ENCODE measurements at regions not wholly inside any gene's neighbourhood (a gene's known extent, or its start where the extent isn't known, plus 50 kb on each side); places are given as distances from the start of the nearest gene placed in this dataset.

DNA sequence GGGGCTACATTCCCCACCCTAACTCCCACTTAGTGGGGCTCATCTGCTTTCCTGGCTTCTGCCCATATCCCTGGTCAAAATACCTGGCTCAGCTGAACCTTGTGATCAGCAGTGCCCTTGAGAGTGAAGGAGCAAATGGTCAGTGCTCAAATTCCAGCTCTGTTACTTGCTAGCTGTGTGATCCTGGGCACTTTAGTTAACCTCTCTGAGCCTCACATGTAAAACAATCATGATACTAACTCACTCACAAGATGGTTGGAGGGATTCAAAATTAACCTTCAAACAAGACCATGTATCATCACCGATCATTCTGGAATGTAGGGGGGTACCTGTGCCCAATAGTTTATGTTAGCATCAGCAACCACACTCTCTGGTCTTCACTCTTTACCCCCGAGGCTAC is 325.6 kb upstream of the TLE3 start:
- TF ChIP-seq SIN3A (IDR thresholded peaks at IDR 0.05; ENCODE audit: borderline replicate concordance, insufficient read depth, low read length) (no peak), FOXP2 (optimal IDR thresholded peaks at IDR 0.05; ENCODE audit: borderline replicate concordance, extremely low read depth, extremely low read length, insufficient read depth) (no peak), TAF1 (IDR thresholded peaks at IDR 0.05; ENCODE audit: borderline replicate concordance, insufficient read depth, low read length) (no peak), POLR2AphosphoS5 (IDR thresholded peaks at IDR 0.05; ENCODE audit: low read depth, low read length) (no peak)
- TF ChIP-seq, protein P1, sequence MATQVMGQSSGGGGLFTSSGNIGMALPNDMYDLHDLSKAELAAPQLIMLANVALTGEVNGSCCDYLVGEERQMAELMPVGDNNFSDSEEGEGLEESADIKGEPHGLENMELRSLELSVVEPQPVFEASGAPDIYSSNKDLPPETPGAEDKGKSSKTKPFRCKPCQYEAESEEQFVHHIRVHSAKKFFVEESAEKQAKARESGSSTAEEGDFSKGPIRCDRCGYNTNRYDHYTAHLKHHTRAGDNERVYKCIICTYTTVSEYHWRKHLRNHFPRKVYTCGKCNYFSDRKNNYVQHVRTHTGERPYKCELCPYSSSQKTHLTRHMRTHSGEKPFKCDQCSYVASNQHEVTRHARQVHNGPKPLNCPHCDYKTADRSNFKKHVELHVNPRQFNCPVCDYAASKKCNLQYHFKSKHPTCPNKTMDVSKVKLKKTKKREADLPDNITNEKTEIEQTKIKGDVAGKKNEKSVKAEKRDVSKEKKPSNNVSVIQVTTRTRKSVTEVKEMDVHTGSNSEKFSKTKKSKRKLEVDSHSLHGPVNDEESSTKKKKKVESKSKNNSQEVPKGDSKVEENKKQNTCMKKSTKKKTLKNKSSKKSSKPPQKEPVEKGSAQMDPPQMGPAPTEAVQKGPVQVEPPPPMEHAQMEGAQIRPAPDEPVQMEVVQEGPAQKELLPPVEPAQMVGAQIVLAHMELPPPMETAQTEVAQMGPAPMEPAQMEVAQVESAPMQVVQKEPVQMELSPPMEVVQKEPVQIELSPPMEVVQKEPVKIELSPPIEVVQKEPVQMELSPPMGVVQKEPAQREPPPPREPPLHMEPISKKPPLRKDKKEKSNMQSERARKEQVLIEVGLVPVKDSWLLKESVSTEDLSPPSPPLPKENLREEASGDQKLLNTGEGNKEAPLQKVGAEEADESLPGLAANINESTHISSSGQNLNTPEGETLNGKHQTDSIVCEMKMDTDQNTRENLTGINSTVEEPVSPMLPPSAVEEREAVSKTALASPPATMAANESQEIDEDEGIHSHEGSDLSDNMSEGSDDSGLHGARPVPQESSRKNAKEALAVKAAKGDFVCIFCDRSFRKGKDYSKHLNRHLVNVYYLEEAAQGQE (IDR thresholded peaks at IDR 0.05; ENCODE audit: insufficient read depth in 1 of 2, low read depth in 2 of 2, low read length in 2 of 2) = no peak

DNA sequence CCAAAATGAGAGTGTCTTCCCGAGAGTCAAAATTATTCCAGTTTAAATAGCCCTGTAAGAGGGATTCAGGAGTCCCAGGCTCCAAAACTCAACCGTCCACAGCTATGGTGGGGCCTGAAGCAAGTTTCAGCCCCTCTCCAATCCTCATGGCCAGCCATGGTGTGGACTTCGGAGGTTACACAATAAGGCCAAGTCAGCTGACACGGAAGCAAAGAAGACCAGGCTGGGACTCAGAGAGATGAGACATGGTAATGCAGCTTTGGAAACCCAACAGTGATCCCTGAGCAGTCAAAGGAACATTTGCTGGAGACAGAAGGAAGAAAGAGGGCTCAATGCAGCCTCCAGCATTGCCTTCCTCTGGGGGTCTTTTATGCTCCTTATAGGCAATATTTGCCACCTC is 324.6 kb upstream of the TLE3 start:
- TF ChIP-seq FOXP2 (optimal IDR thresholded peaks at IDR 0.05; ENCODE audit: borderline replicate concordance, extremely low read depth, extremely low read length, insufficient read depth) (no peak), POLR2AphosphoS5 (IDR thresholded peaks at IDR 0.05; ENCODE audit: low read depth, low read length) (no peak), SIN3A (IDR thresholded peaks at IDR 0.05; ENCODE audit: borderline replicate concordance, insufficient read depth, low read length) (no peak), TAF1 (IDR thresholded peaks at IDR 0.05; ENCODE audit: borderline replicate concordance, insufficient read depth, low read length) (no peak)
- TF ChIP-seq, protein P1 (IDR thresholded peaks at IDR 0.05; ENCODE audit: insufficient read depth in 1 of 2, low read depth in 2 of 2, low read length in 2 of 2) = no peak

DNA sequence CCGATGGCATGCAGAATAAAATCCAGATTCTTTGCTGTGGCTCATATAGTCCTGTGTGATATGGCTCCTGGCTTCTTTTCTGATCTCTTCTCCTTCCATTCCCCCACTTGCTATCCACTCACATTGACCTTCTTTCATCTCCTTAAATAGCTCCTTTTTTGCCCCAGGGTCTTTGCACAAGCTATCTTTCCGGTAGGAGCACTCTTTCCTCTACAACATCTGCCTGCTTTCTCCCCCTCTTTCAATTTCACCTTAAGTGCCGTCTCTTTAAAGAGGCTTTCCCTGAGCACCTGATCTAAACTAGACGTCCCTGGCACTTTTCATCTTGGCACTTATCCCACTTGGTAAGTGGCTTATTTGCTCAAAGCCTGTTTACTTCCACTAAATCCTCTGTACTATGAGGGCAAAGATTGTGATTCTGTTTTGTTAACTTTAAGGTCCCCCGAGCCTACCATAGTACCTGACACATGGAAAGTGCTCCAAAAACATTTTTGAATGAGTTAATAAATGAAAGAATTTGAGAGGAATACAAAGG is 323.3 kb upstream of the TLE3 start:
- TF ChIP-seq SIN3A (IDR thresholded peaks at IDR 0.05; ENCODE audit: borderline replicate concordance, insufficient read depth, low read length) (no peak), TAF1 (IDR thresholded peaks at IDR 0.05; ENCODE audit: borderline replicate concordance, insufficient read depth, low read length) (no peak), POLR2AphosphoS5 (IDR thresholded peaks at IDR 0.05; ENCODE audit: low read depth, low read length) (no peak), FOXP2 (optimal IDR thresholded peaks at IDR 0.05; ENCODE audit: borderline replicate concordance, extremely low read depth, extremely low read length, insufficient read depth) (no peak)
- TF ChIP-seq, protein P1 (IDR thresholded peaks at IDR 0.05; ENCODE audit: insufficient read depth in 1 of 2, low read depth in 2 of 2, low read length in 2 of 2) = no peak

DNA sequence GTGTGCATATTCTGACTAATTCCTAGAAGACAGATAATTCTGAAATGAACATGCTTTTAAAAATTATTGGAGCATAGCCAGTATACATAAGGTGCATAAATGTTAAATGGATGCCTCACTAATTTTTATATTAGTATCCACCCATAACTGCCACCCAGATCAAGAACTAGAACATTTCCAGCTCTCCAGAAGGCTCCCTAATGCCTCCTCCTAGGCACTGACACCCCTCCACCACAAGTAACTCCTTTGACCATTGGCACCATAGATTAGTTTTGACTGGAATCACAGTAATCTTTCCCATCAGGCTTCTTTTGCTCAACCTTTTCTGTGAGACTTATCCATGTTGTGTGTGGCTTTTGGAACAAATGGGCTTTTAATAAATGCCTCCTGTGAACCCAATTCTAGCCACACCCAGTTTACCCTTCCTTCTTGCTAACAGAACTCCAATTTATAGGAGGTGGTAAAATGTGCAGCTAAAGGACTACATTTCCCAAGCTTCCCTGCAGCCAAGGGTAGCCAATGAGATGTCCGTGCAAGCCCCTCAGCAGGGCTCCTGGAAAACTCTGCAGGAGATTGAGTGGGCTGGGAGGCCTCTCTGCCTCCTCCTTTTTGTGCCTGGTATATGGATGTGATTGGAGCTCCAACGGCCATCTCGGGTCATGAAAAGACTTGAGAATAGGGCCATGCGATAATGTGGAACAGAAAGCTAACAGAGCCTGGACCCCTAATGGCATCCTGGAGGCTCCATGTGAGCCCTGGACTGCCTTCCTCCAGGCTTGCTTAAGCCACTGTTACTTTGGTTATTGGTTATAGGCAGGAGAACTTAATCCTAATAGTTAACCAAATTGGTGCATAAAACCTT is 322.6 kb upstream of the TLE3 start:
- TF ChIP-seq FOXP2 (optimal IDR thresholded peaks at IDR 0.05; ENCODE audit: borderline replicate concordance, extremely low read depth, extremely low read length, insufficient read depth) (no peak), SIN3A (IDR thresholded peaks at IDR 0.05; ENCODE audit: borderline replicate concordance, insufficient read depth, low read length) (no peak)
- TF ChIP-seq, protein P1 (IDR thresholded peaks at IDR 0.05; ENCODE audit: insufficient read depth in 1 of 2, low read depth in 2 of 2, low read length in 2 of 2) = no peak
